Activated CD8-positive, alpha-beta T cell treated with anti-CD3 and anti-CD28 coated beads for 36 hours (primary cell): ENCODE measurements at regions not wholly inside any gene's neighbourhood (a gene's known extent, or its start where the extent isn't known, plus 50 kb on each side); places are given as distances from the start of the nearest gene placed in this dataset.

Source experiments
- ATAC-seq: fragments of 200-7000 bp; cut with Tn5 transposase; one replicate; pipeline ENCODE4 v1.10.0; 2021; ENCODE audit warnings: mild to moderate bottlenecking, moderate library complexity
- CTCF ChIA-PET: fragments of 350-600 bp; sonication (Branson Sonifier 250); formaldehyde crosslinking; loops from one replicate; lab custom pipeline; 2021; ENCODE audit warnings: antibody characterized with exemption; lab: Charles Lee
- POLR2A ChIA-PET: fragments of 350-600 bp; sonication (Branson Sonifier 250); formaldehyde crosslinking; loops from one replicate; lab custom pipeline; 2021; ENCODE audit warnings: antibody characterized with exemption; lab: Charles Lee
- DNase-seq: peaks from one replicate; pipeline ENCODE4 v3.0.0-alpha.2; 2020
- H3K27ac Mint-ChIP-seq: one replicate; pipeline ENCODE4 v1.8.0; 2021; ENCODE audit warnings: mild to moderate bottlenecking, mixed read lengths
- H3K27me3 Mint-ChIP-seq: one replicate; pipeline ENCODE4 v1.8.0; 2021; ENCODE audit warnings: mixed read lengths
- H3K36me3 Mint-ChIP-seq: one replicate; pipeline ENCODE4 v1.8.0; 2021; ENCODE audit warnings: low read depth, mixed read lengths
- H3K4me1 Mint-ChIP-seq: one replicate; pipeline ENCODE4 v1.8.0; 2021; ENCODE audit warnings: low read depth, mixed read lengths
- H3K4me3 Mint-ChIP-seq: one replicate; pipeline ENCODE4 v1.8.0; 2021; ENCODE audit warnings: mild to moderate bottlenecking, moderate library complexity, mixed read lengths
- H3K9me3 Mint-ChIP-seq: one replicate; pipeline ENCODE4 v1.8.0; 2021; ENCODE audit warnings: mixed read lengths
- CTCF ChIP-seq: fragments of 200-600 bp; IDR thresholded peaks from one replicate; pipeline ENCODE4 v1.8.0; 2022; ENCODE audit warnings: antibody characterized with exemption, mild to moderate bottlenecking
- intact Hi-C: fragments of 100-400 bp; cut with micrococcal nuclease; formaldehyde crosslinking; loops from one replicate; pipeline ENCODE4 v1.10.0; 2022

- Mint-ChIP-seq H3K27ac (no peak overlapping the region), H3K36me3 (no peaks in the 10 kb centered on the region), H3K4me3 (no peak overlapping the region), H3K27me3 (no peaks in the 10 kb centered on the region), H3K4me1 (no peaks in the 10 kb centered on the region), H3K9me3 (no peaks in the 10 kb centered on the region)
- no peak for TF ChIP-seq CTCF
- no peak for DNase-seq
- intact Hi-C loops, result no loop called here
- ChIA-PET CTCF (no interaction called here), POLR2A (no interaction called here)
- ATAC-seq, result no peak
These were observed 480.2 kb upstream of the ERCC4 start for GRCh38 chr16:13439766-13440165.

- Mint-ChIP-seq H3K36me3 (no peaks in the 10 kb centered on the region), H3K9me3 (no peaks in the 10 kb centered on the region), H3K27me3 (no peaks in the 10 kb centered on the region), H3K27ac (no peak overlapping the region), H3K4me3 (no peak overlapping the region), H3K4me1 (no peaks in the 10 kb centered on the region)
- no peak for ATAC-seq
- POLR2A ChIA-PET, result interaction anchor here (0.6 kb wide), 1 partner anchor 11 kb away, joined by 3 read pairs; no protein-coding TSS in a partner anchor
- no peak for TF ChIP-seq CTCF
- intact Hi-C loops, result no loop called here
- DNase-seq, result no peak
- CTCF ChIA-PET, result no interaction called here
These were observed 478.3 kb upstream of the ERCC4 start for GRCh38 chr16:13441675-13442074.

- DNase-seq, result no peak
- CTCF ChIA-PET, result no interaction called here
- H3K27me3 Mint-ChIP-seq, result no peaks in the 10 kb centered on the region
- no peaks in the 10 kb centered on the region for H3K4me1 Mint-ChIP-seq
- ATAC-seq, result no peak
- POLR2A ChIA-PET, result no interaction called here
- H3K27ac Mint-ChIP-seq, result no peak overlapping the region
- H3K4me3 Mint-ChIP-seq, result no peak overlapping the region
- no peaks in the 10 kb centered on the region for H3K36me3 Mint-ChIP-seq
- intact Hi-C loops, result no loop called here
- TF ChIP-seq CTCF, result no peak
- no peaks in the 10 kb centered on the region for H3K9me3 Mint-ChIP-seq
These were observed 471.6 kb upstream of the ERCC4 start for GRCh38 chr16:13448346-13448745.

GRCh38 chr16:13453325-13453724 lies 466.6 kb upstream of the ERCC4 start:
- TF ChIP-seq CTCF, result no peak
- no peaks in the 10 kb centered on the region for H3K9me3 Mint-ChIP-seq
- no peaks in the 10 kb centered on the region for H3K4me1 Mint-ChIP-seq
- ATAC-seq, result no peak
- peaks cover 3% of the 10 kb centered on the region for H3K27me3 Mint-ChIP-seq
- no peak overlapping the region for H3K27ac Mint-ChIP-seq
- no peak overlapping the region for H3K4me3 Mint-ChIP-seq
- ChIA-PET POLR2A (interaction anchor here (0.7 kb wide), 1 partner anchor 1161 kb away, joined by 3 read pairs; no protein-coding TSS in a partner anchor), CTCF (interaction anchor here (1.2 to 1.4 kb wide), 3 partner anchors 9 to 1358 kb away, joined by 3 to 6 read pairs (median 4); no protein-coding TSS in a partner anchor)
- DNase-seq, result no peak
- no peaks in the 10 kb centered on the region for H3K36me3 Mint-ChIP-seq
- intact Hi-C loops, result loop anchor here (10.0 kb wide), 1 partner anchor 559 kb away; no protein-coding TSS in a partner anchor

- CTCF ChIA-PET, result interaction anchor here (1.2 kb wide), 2 partner anchors 8 to 1357 kb away, joined by 3 to 4 read pairs; no protein-coding TSS in a partner anchor
- POLR2A ChIA-PET, result no interaction called here
- intact Hi-C loops, result loop anchor here (10.0 kb wide), 1 partner anchor 559 kb away; no protein-coding TSS in a partner anchor
- peak; percentile 78 for TF ChIP-seq CTCF
- Mint-ChIP-seq H3K9me3 (no peaks in the 10 kb centered on the region), H3K27me3 (peaks cover 3% of the 10 kb centered on the region), H3K4me3 (no peak overlapping the region), H3K4me1 (no peaks in the 10 kb centered on the region), H3K36me3 (no peaks in the 10 kb centered on the region), H3K27ac (no peak overlapping the region)
- peak; percentile 60 for DNase-seq
- no peak for ATAC-seq
These were observed 465.9 kb upstream of the ERCC4 start for GRCh38 chr16:13453938-13454553.
